Neural crest cell (in vitro differentiated cells): ENCODE measurements at regions not wholly inside any gene's neighbourhood (a gene's known extent, or its start where the extent isn't known, plus 50 kb on each side); places are given as distances from the start of the nearest gene placed in this dataset.

Source experiments
- DNase-seq: peaks from one replicate; pipeline ENCODE4 v3.0.0; 2021; ENCODE audit warnings: low read depth, mixed read lengths, low spot score
- H3K27ac Mint-ChIP-seq: one replicate; pipeline ENCODE4 v1.8.0; 2021; ENCODE audit warnings: mild to moderate bottlenecking, mixed read lengths; ENCODE audit not compliant: unreplicated experiment
- H3K27me3 Mint-ChIP-seq: 2 replicates; pipeline ENCODE4 v1.8.0; 2021; ENCODE audit warnings: low read depth, mild to moderate bottlenecking, mixed read lengths
- H3K36me3 Mint-ChIP-seq: 2 replicates; pipeline ENCODE4 v1.8.0; 2021; ENCODE audit warnings: low read depth, mild to moderate bottlenecking, mixed read lengths
- H3K4me1 Mint-ChIP-seq: 2 replicates; pipeline ENCODE4 v1.8.0; 2021; ENCODE audit warnings: mixed read lengths
- H3K4me3 Mint-ChIP-seq: one replicate; pipeline ENCODE4 v1.8.0; 2021; ENCODE audit warnings: mild to moderate bottlenecking, mixed read lengths
- H3K9me3 Mint-ChIP-seq: 2 replicates; pipeline ENCODE4 v1.8.0; 2021; ENCODE audit warnings: mixed read lengths
- CTCF ChIP-seq: fragments of 200-600 bp; sonication (generic); conservative IDR thresholded peaks from 2 replicates; pipeline ENCODE4 v1.5.0; 2021; ENCODE audit warnings: antibody characterized with exemption, mild to moderate bottlenecking

- Mint-ChIP-seq H3K4me3 (no peak overlapping the region), H3K4me1 (no peaks in the 10 kb centered on the region), H3K9me3 (peaks cover 6% of the 10 kb centered on the region), H3K27me3 (peaks cover 5% of the 10 kb centered on the region), H3K36me3 (peaks cover 3% of the 10 kb centered on the region), H3K27ac (no peak overlapping the region)
- no peak for TF ChIP-seq CTCF
- DNase-seq: no peak
These were observed 221.6 kb upstream of the PBX1 start for GRCh38 chr1:164337394-164337793.

- DNase-seq: no peak
- H3K4me1 Mint-ChIP-seq: no peaks in the 10 kb centered on the region
- H3K27ac Mint-ChIP-seq: no peak overlapping the region
- TF ChIP-seq CTCF: no peak
- no peak overlapping the region for H3K4me3 Mint-ChIP-seq
- peaks cover 6% of the 10 kb centered on the region for H3K9me3 Mint-ChIP-seq
- H3K36me3 Mint-ChIP-seq: peaks cover 3% of the 10 kb centered on the region
- H3K27me3 Mint-ChIP-seq: peaks cover 2% of the 10 kb centered on the region
These were observed 221.1 kb upstream of the PBX1 start for GRCh38 chr1:164337885-164338284.

- Mint-ChIP-seq H3K4me1 (peaks cover 4% of the 10 kb centered on the region), H3K27ac (no peak overlapping the region), H3K36me3 (peaks cover 8% of the 10 kb centered on the region), H3K9me3 (peaks cover 11% of the 10 kb centered on the region), H3K27me3 (peaks cover 2% of the 10 kb centered on the region), H3K4me3 (no peak overlapping the region)
- no peak for TF ChIP-seq CTCF
- no peak for DNase-seq
These were observed 215.8 kb upstream of the PBX1 start for GRCh38 chr1:164343189-164343588.

GRCh38 chr1:164347980-164348379, 211.0 kb upstream of the PBX1 start:
- H3K27ac Mint-ChIP-seq: no peak overlapping the region
- H3K9me3 Mint-ChIP-seq: peaks cover 14% of the 10 kb centered on the region
- peaks cover 4% of the 10 kb centered on the region for H3K4me1 Mint-ChIP-seq
- H3K36me3 Mint-ChIP-seq: peaks cover 16% of the 10 kb centered on the region
- H3K4me3 Mint-ChIP-seq: no peak overlapping the region
- TF ChIP-seq CTCF: no peak
- H3K27me3 Mint-ChIP-seq: peaks cover 2% of the 10 kb centered on the region
- no peak for DNase-seq

- no peaks in the 10 kb centered on the region for H3K36me3 Mint-ChIP-seq
These were observed 202.5 kb upstream of the PBX1 start for GRCh38 chr1:164356511-164356910.

More at GRCh38 chr1:164356511-164356910, 202.5 kb upstream of the PBX1 start:
- no peaks in the 10 kb centered on the region for H3K27me3 Mint-ChIP-seq
- no peak for DNase-seq
- no peak for TF ChIP-seq CTCF
- H3K9me3 Mint-ChIP-seq: peaks cover 5% of the 10 kb centered on the region
- no peak overlapping the region for H3K27ac Mint-ChIP-seq
- H3K4me1 Mint-ChIP-seq: peaks cover 9% of the 10 kb centered on the region
- H3K4me3 Mint-ChIP-seq: no peak overlapping the region
